Endothelial cell of umbilical vein (primary cell): ENCODE measurements at regions not wholly inside any gene's neighbourhood (a gene's known extent, or its start where the extent isn't known, plus 50 kb on each side); places are given as distances from the start of the nearest gene placed in this dataset.

Source experiments
- BruUV-seq: library from RNA; stranded (reverse); fragments of 400-500 nt; replicated peaks from 2 replicates; lab custom pipeline; 2021; lab: Mats Ljungman, UMichigan
- CTCF ChIA-PET: fragments of 300-600, 350-600 bp; sonication (Branson Sonifier 250); formaldehyde crosslinking; loops from one replicate; lab custom pipeline; 2021; ENCODE audit warnings: antibody characterized with exemption, inconsistent platforms; lab: Charles Lee
- POLR2A ChIA-PET: fragments of 300-600, 350-600 bp; sonication (Branson Sonifier 250); formaldehyde crosslinking; loops from one replicate; lab custom pipeline; 2021; ENCODE audit warnings: antibody characterized with exemption, inconsistent platforms; lab: Charles Lee
- DNase-seq: peaks from one replicate; pipeline ENCODE4 v3.0.0-alpha.2; 2011; ENCODE audit warnings: low read depth, low spot score
- FAIRE-seq: peaks from 2 replicates; lab custom pipeline; 2011; peaks lifted over from hg19 to GRCh38; lab: Jason Lieb, UNC
- H2AFZ ChIP-seq: 2 replicates; pipeline ENCODE4 v1.6.0; 2012; ENCODE audit warnings: low read depth, low read length, control low read depth, inconsistent platforms
- H3K27ac ChIP-seq: 2 replicates; pipeline ENCODE4 v1.5.1; 2011; ENCODE audit warnings: low read depth, mild to moderate bottlenecking, control low read depth, low read length, moderate library complexity; ENCODE audit not compliant: insufficient read depth
- H3K27me3 ChIP-seq, 2 experiments: 2 replicates each; pipeline versions ENCODE4 v1.6.0 to v1.6.1; 2011; ENCODE audit warnings: low read length in 2 of 2, mixed read lengths in 1 of 2; ENCODE audit not compliant: control insufficient read depth in 2 of 2, insufficient read depth in 2 of 2
- H3K36me3 ChIP-seq, 2 experiments: 2 replicates in 1 of 2; 3 replicates in 1 of 2; pipeline ENCODE4 v1.5.1; 2011; ENCODE audit warnings: low read length in 2 of 2, mild to moderate bottlenecking in 1 of 2, moderate library complexity in 1 of 2; ENCODE audit not compliant: control insufficient read depth in 2 of 2, insufficient read depth in 2 of 2; ENCODE audit errors: extremely low read depth in 1 of 2
- H3K4me1 ChIP-seq: 3 replicates; pipeline ENCODE4 v1.5.1; 2011; ENCODE audit warnings: mild to moderate bottlenecking, low read length; ENCODE audit not compliant: control insufficient read depth, insufficient read depth; ENCODE audit errors: extremely low read depth
- H3K4me2 ChIP-seq: 2 replicates; pipeline ENCODE4 v1.6.1; 2011; ENCODE audit warnings: low read length, control low read depth, mixed read lengths; ENCODE audit not compliant: insufficient read depth
- H3K4me3 ChIP-seq, 3 experiments: fragments of 200-600 bp in 1 of 3; sonication (generic), shearing (Covaris generic) in 1 of 3; replicated peaks in 1 of 3; 2 replicates each; pipeline ENCODE4 v1.5.1; 2011 to 2016; ENCODE audit warnings: control low read depth in 3 of 3, low read length in 3 of 3, mild to moderate bottlenecking in 2 of 3, inconsistent platforms in 1 of 3, low read depth in 1 of 3, moderate library complexity in 1 of 3; ENCODE audit not compliant: insufficient read depth in 1 of 3
- H3K79me2 ChIP-seq: 2 replicates; pipeline ENCODE4 v1.6.0; 2012; ENCODE audit warnings: low read length, inconsistent platforms; ENCODE audit not compliant: control insufficient read depth, insufficient read depth
- H3K9ac ChIP-seq: replicated peaks from 2 replicates; pipeline ENCODE3; 2011; ENCODE audit warnings: low read length, control low read depth; ENCODE audit not compliant: insufficient read depth; ENCODE audit errors: extremely low read depth
- H3K9me1 ChIP-seq: replicated peaks from 3 replicates; pipeline ENCODE4 v1.6.0; 2011; ENCODE audit warnings: mild to moderate bottlenecking, low read length; ENCODE audit not compliant: control insufficient read depth, insufficient read depth; ENCODE audit errors: extremely low read depth
- H3K9me3 ChIP-seq: replicated peaks from 2 replicates; pipeline ENCODE4 v1.5.1; 2012; ENCODE audit warnings: low read length, inconsistent platforms; ENCODE audit not compliant: control insufficient read depth, insufficient read depth
- H4K20me1 ChIP-seq: replicated peaks from 2 replicates; pipeline ENCODE3; 2011; ENCODE audit warnings: mild to moderate bottlenecking, low read length; ENCODE audit not compliant: control insufficient read depth, insufficient read depth; ENCODE audit errors: extremely low read depth
- CTCF ChIP-seq, 2 donors: IDR thresholded peaks; 1 replicate in 1 of 2; 2 replicates in 1 of 2; pipeline ENCODE4 v1.5.1; 2011; ENCODE audit warnings: low read length in 2 of 2, mild to moderate bottlenecking in 2 of 2, moderate library complexity in 2 of 2, control low read depth in 1 of 2, inconsistent platforms in 1 of 2, low read depth in 1 of 2; ENCODE audit not compliant: insufficient read depth in 1 of 2; ENCODE audit errors: extremely low read depth in 1 of 2
- EZH2 ChIP-seq: IDR thresholded peaks from 2 replicates; pipeline ENCODE4 v1.6.1; 2012; ENCODE audit warnings: borderline replicate concordance, low read depth, mild to moderate bottlenecking, moderate library complexity, low read length, inconsistent platforms; ENCODE audit not compliant: severe bottlenecking
- FOS ChIP-seq: IDR thresholded peaks from 2 replicates; pipeline ENCODE4 v1.6.1; 2011; ENCODE audit warnings: mild to moderate bottlenecking, low read length, moderate library complexity, borderline replicate concordance; ENCODE audit not compliant: insufficient read depth
- GATA2 ChIP-seq: IDR thresholded peaks from 2 replicates; pipeline ENCODE4 v1.7.0; 2011; ENCODE audit warnings: low read depth, mild to moderate bottlenecking, moderate library complexity, mixed read lengths, low read length; ENCODE audit not compliant: insufficient read length, insufficient read depth
- JUN ChIP-seq: IDR thresholded peaks from 2 replicates; pipeline ENCODE4 v1.6.1; 2011; ENCODE audit warnings: borderline replicate concordance, low read depth; ENCODE audit not compliant: insufficient read length, insufficient read depth
- MAX ChIP-seq: IDR thresholded peaks from 2 replicates; pipeline ENCODE4 v1.6.1; 2011; ENCODE audit not compliant: insufficient read depth, insufficient read length
- MYC ChIP-seq: IDR thresholded peaks from one replicate; pipeline ENCODE4 v1.6.1; 2011; ENCODE audit warnings: mild to moderate bottlenecking, low read depth, low read length
- POLR2A ChIP-seq: IDR thresholded peaks from 2 replicates; pipeline ENCODE4 v1.6.1; 2012; ENCODE audit warnings: low read depth, mild to moderate bottlenecking, control low read depth, low read length
- POLR2AphosphoS5 ChIP-seq: IDR thresholded peaks from 2 replicates; pipeline ENCODE4 v1.6.1; 2012; ENCODE audit warnings: low read depth, mild to moderate bottlenecking, control low read depth, low read length, moderate library complexity; ENCODE audit not compliant: insufficient read depth
- dilution Hi-C: fragments of 300-500 bp; cut with MboI; formaldehyde crosslinking; loops from one replicate; pipeline ENCODE4 v1.15.0; 2019; ENCODE audit warnings: low sequenced_read_pairs; ENCODE audit not compliant: extremely low pct_ligation_motif_present
- intact Hi-C: fragments of 100-400 bp; cut with micrococcal nuclease; formaldehyde crosslinking; loops from one replicate; pipeline ENCODE4 v1.10.0; 2022

GRCh38 chr5:82354543-82354942 is 76.4 kb upstream of the RPS23 start:
- TF ChIP-seq GATA2 (no peak), JUN (no peak), POLR2AphosphoS5 (no peak), EZH2 (no peak), MAX (no peak), CTCF (IDR thresholded peaks at IDR 0.05; ENCODE audit: extremely low read depth in 1 of 2, insufficient read depth in 1 of 2, low read depth in 1 of 2, low read length in 2 of 2) (no peak), POLR2A (no peak), MYC (no peak), FOS (no peak)
- H3K27me3 ChIP-seq = no peaks in the 10 kb centered on the region
- DNase-seq (no peak), FAIRE-seq (no peak)
- no peaks in the 10 kb centered on the region for H3K9me1 ChIP-seq
- H3K9me3 ChIP-seq = no peaks in the 10 kb centered on the region
- intact Hi-C loops (loop anchor here (5.0 kb wide), 1 partner anchor 1358 kb away; no protein-coding TSS in a partner anchor), dilution Hi-C loops (no loop called here)
- H4K20me1 ChIP-seq = no peaks in the 10 kb centered on the region
- H3K27ac ChIP-seq = no peak overlapping the region
- ChIA-PET CTCF (interaction anchor here (0.6 to 1.7 kb wide), 3 partner anchors 10 to 1233 kb away, joined by 5 read pairs; no protein-coding TSS in a partner anchor), POLR2A (no interaction called here)
- H3K36me3 ChIP-seq = no peaks in the 10 kb centered on the region
- peaks cover 43% of the 10 kb centered on the region for H3K4me1 ChIP-seq
- no peak overlapping the region for H2AFZ ChIP-seq
- no peak overlapping the region for H3K9ac ChIP-seq
- no peak overlapping the region for H3K4me2 ChIP-seq
- no TSS peak for BruUV-seq
- H3K79me2 ChIP-seq = no peaks in the 10 kb centered on the region
- H3K4me3 ChIP-seq = no peak overlapping the region
